Skeletal muscle tissue (tissue), 3 donors: ENCODE measurements at regions not wholly inside any gene's neighbourhood (a gene's known extent, or its start where the extent isn't known, plus 50 kb on each side); places are given as distances from the start of the nearest gene placed in this dataset.

Source experiments
- H3K27ac ChIP-seq: one replicate; pipeline ENCODE4 v1.7.0; 2013; ENCODE audit warnings: mild to moderate bottlenecking, low read depth, low read length, inconsistent platforms
- H3K27me3 ChIP-seq, 3 donors: one replicate each; pipeline ENCODE4 v1.7.0; 2013; ENCODE audit warnings: low read length in 3 of 3; ENCODE audit not compliant: control insufficient read depth in 3 of 3, insufficient read depth in 3 of 3
- H3K36me3 ChIP-seq, 3 donors: one replicate each; pipeline ENCODE4 v1.7.0; 2013; ENCODE audit warnings: low read length in 3 of 3; ENCODE audit not compliant: control insufficient read depth in 3 of 3, insufficient read depth in 3 of 3
- H3K4me1 ChIP-seq, 3 donors: one replicate each; pipeline ENCODE4 v1.7.0; 2013; ENCODE audit warnings: low read length in 3 of 3, mild to moderate bottlenecking in 3 of 3; ENCODE audit not compliant: control insufficient read depth in 3 of 3, insufficient read depth in 3 of 3
- H3K4me3 ChIP-seq, 3 donors: one replicate each; pipeline ENCODE4 v1.7.0; 2013; ENCODE audit warnings: low read length in 3 of 3
- H3K9ac ChIP-seq, 3 donors: one replicate each; pipeline ENCODE4 v1.7.0; 2013; ENCODE audit warnings: low read length in 3 of 3, mild to moderate bottlenecking in 3 of 3, moderate library complexity in 2 of 3, low read depth in 1 of 3
- H3K9me3 ChIP-seq, 3 donors: one replicate each; pipeline ENCODE4 v1.7.0; 2013; ENCODE audit warnings: low read length in 3 of 3; ENCODE audit not compliant: control insufficient read depth in 3 of 3
- donor health status: Osteomylitis.

DNA sequence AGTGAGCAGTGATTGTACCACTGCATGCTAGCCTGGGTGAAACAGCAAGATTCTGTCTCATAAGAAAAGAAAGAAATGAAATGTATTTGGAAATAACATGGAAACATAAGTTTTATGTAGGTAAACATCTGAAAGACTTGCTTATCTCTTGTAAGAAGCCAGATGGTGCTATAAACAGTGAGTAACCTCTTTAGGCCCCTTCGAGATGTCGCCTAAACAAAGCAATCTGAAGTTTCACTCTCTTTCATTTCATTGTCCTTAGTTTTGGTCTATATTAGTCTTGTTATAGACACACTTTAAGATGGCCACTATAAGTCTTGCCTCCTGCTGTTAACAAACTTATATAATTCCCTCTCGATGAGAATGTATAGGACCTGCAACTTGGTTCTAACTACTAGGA is 472.6 kb upstream of the ATP2B1 start:
- Histone ChIP-seq H3K4me1 (no peaks in the 10 kb centered on the region), H3K9ac (no peak overlapping the region), H3K27ac (no peak overlapping the region), H3K9me3 (peaks cover 0 to 3% (median 0%) of the 10 kb centered on the region in 3 donors), H3K4me3 (no peak overlapping the region), H3K27me3 (no peaks in the 10 kb centered on the region), H3K36me3 (no peaks in the 10 kb centered on the region)

DNA sequence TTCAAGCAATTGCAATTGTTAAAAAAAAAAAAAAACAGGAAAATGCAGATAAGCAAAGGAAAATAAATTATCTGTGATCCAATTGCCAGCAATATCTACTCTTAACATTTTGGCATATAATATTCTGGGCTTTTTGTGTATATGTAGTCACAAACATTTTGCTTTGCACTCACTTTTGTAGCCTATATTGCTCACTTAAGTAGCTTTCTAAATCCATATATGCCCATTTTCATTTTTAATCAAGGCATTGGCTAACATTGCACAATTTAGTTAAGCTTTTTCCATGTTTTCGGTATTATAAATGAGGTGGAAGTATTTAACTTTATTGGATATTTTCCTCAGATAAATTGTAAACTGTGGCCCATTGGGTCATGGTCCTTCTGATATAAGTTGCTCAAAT is 466.3 kb upstream of the ATP2B1 start:
- Histone ChIP-seq H3K4me3 (no peak overlapping the region), H3K27ac (no peak overlapping the region), H3K36me3 (no peaks in the 10 kb centered on the region), H3K27me3 (no peaks in the 10 kb centered on the region), H3K4me1 (no peaks in the 10 kb centered on the region), H3K9ac (no peak overlapping the region), H3K9me3 (peaks cover 0 to 3% (median 0%) of the 10 kb centered on the region in 3 donors)

DNA sequence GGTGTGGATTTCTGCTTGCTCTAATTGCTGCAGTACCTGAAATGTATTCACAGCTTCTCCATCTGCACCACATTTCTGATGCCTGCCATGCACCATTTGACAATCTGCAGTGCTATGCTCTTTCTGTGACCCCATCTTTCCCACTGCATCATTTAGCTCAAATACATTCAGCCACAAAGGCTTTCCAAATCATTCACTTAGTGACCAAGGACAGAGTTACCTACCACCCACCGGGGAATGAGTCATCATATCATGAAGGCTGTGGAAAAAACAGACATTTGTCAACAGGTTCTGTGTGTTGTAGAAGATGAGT is 465.5 kb upstream of the ATP2B1 start:
- H3K9ac ChIP-seq: no peak overlapping the region
- no peak overlapping the region for H3K27ac ChIP-seq
- H3K4me1 ChIP-seq: no peaks in the 10 kb centered on the region
- H3K36me3 ChIP-seq: no peaks in the 10 kb centered on the region
- no peak overlapping the region for H3K4me3 ChIP-seq
- H3K27me3 ChIP-seq: no peaks in the 10 kb centered on the region
- H3K9me3 ChIP-seq: peaks cover 0 to 3% (median 0%) of the 10 kb centered on the region in 3 donors

DNA sequence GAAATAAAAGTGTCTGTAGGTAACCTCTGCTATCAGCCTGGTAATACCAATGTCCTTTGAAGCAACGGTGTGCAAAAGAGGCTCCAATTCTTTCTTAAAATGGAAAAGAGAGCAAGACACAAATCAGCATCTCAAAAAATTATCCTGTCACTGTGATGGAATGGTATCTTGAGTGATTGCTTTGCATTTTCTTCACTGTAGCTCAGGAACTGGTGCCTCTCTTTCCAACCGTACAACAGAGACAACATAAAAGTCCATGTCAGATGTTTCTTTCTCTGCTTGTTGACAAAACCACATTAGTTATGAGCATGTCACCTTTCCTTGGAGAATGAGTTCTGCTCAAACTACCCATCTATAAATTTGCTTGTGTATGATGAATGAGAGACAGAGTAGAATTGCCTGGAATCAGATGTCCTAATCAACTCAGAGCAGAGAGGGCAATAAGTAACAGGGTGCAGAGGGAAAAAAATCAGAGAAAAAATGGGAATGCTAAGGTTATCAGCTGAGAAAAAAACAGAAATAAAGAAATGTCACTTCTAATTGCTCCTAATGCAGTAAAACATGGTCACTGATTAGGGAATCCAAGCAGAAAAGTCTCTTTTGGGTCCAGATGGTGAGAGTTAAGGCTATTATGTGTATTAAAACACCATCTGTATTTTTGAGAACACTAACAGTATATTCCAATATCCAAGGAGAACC is 465.0 kb upstream of the ATP2B1 start:
- peaks cover 0 to 3% (median 0%) of the 10 kb centered on the region in 3 donors for H3K9me3 ChIP-seq
- no peaks in the 10 kb centered on the region for H3K36me3 ChIP-seq
- no peak overlapping the region for H3K27ac ChIP-seq
- H3K9ac ChIP-seq: no peak overlapping the region
- H3K4me1 ChIP-seq: no peaks in the 10 kb centered on the region
- H3K27me3 ChIP-seq: no peaks in the 10 kb centered on the region
- H3K4me3 ChIP-seq: no peak overlapping the region

DNA sequence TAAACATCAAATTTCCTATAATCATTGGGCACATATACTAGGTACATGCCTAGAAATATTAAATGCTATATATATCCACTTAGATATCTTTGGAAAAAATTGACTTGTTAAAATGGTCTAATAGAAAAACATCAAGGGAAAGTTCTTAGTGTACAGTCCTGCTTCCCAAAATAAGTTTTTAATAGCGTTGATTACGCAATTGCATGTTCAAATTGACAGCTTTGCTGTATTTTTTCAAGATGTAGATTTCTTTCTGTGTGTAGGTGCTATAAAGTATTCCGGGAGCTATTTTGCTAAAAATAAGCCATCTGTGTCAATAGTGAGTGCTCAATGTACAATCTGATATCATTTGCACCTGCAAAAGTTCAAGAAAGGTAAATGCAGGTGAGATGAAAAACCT is 463.9 kb upstream of the ATP2B1 start:
- Histone ChIP-seq H3K9ac (no peak overlapping the region), H3K4me3 (no peak overlapping the region), H3K4me1 (no peaks in the 10 kb centered on the region), H3K9me3 (peaks cover 0 to 2% (median 0%) of the 10 kb centered on the region in 3 donors), H3K27ac (no peak overlapping the region), H3K27me3 (no peaks in the 10 kb centered on the region), H3K36me3 (no peaks in the 10 kb centered on the region)

DNA sequence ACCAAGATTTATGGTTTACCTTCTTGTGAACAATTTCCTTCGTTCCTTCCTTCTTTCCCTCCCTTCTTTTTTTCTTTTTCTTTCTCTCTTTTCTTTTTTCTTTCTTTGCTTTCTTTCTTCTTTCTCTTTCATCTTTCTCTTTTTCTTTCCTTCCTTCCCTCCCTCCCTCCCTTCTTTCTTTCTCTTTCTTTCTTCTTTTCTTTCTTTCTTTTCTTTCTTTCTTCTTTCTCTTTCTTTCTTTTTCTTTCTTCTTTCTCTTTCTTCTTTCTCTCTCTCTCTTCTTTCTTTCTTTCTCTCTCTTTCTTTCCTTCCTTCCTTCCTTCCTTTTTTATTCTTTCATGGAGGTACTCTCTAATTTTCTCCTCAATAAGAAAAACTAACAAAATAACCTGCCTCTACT is 462.1 kb upstream of the ATP2B1 start:
- no peak overlapping the region for H3K9ac ChIP-seq

DNA sequence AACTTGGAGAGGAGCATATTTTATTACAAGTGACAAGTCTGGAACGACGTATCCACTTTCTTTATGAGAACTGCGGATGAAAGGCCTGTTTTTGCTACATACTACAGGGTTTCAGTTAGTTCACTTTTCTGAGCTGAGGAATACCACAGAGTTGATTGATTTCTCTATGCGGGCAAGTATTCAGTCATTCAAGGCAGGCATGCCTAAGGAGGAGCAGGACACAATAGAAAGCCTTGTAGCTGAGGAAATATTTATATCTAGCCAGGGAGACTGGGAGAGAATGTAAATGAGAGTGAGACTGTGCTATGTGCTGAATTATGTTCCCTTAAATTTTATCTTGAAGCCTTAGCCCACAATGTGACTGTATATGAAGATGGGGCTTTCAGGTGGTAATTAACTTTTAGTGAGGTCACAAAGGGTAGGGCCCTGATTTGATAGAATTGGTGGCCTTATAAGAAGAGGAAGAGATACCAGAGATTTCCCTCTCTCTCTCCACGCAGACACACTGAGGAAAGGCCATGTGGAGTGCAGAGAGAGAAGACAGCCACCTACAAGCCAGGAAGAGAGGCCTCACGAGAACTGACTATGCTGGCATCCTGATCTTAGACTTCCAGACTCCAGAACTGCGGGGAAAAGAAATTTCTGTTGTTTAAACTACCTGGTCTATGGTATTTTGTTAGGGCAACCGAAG is 459.0 kb upstream of the ATP2B1 start:
- Histone ChIP-seq H3K4me3 (no peak overlapping the region), H3K4me1 (no peaks in the 10 kb centered on the region), H3K27ac (no peak overlapping the region), H3K9ac (no peak overlapping the region), H3K9me3 (no peaks in the 10 kb centered on the region), H3K36me3 (no peaks in the 10 kb centered on the region), H3K27me3 (no peaks in the 10 kb centered on the region)

More for the DNA sequence above, 462.1 kb upstream of the ATP2B1 start:
- H3K27me3 ChIP-seq: no peaks in the 10 kb centered on the region
- no peak overlapping the region for H3K4me3 ChIP-seq
- no peaks in the 10 kb centered on the region for H3K9me3 ChIP-seq
- H3K27ac ChIP-seq: no peak overlapping the region
- H3K4me1 ChIP-seq: no peaks in the 10 kb centered on the region
- no peaks in the 10 kb centered on the region for H3K36me3 ChIP-seq

DNA sequence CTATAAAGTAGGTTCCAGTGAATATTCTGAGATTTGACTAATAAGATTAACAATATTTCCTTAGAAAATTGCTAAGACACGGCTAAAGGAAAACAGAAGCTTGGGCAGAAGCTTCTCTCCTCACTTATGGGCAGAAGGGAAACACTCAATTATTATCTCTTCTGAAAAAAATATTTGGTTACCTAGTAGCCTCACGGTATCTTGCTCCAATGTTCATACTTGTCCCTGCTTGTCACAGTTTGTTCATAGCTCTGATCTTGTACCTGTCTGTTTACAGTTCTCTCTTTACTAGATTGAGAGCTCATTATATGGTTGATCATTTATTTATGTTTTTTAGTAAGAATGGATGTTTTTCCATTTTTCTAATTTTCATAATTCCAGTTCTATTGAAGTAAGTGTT is 458.0 kb upstream of the ATP2B1 start:
- Histone ChIP-seq H3K27ac (no peak overlapping the region), H3K27me3 (no peaks in the 10 kb centered on the region), H3K9me3 (no peaks in the 10 kb centered on the region), H3K9ac (no peak overlapping the region), H3K4me3 (no peak overlapping the region), H3K36me3 (no peaks in the 10 kb centered on the region), H3K4me1 (no peaks in the 10 kb centered on the region)

DNA sequence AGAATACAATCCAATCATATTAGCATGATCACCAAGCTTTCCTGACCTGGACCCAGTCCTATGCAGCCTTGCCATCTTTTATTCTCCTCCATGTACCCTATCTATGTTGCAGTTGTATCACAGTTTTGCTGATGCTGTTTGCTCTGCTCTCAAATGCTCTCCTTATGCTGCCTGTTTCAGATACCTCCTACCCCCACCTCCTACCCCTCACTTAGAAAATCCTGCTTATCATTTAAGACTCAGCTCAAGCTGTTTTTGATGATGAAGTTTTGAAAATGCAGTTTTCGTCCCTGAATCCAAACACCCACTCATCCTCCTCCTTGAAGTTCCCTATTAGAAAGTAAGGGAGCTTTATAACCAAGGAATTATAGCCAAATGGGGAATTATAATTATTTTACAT is 457.4 kb upstream of the ATP2B1 start:
- Histone ChIP-seq H3K9ac (no peak overlapping the region), H3K27me3 (no peaks in the 10 kb centered on the region), H3K27ac (no peak overlapping the region)

DNA sequence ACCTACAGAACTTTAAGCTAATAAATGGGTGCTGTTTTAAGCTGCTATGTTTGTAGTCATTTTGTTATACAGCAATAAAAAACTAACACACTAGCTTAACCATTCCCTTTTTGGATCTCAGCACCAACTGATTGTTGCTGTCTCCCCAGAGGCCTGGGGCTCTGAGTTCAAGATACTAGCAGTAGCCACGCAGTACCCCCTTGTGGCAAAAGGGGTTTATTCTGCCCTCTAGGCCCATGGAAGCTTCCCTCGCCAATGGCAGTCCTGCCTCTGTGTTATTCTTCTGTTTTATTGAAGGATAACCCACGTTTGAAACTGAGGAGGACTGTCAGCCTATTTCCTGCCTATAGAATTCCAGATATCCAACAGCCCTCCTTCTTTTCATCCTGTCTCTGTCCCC is 455.3 kb upstream of the ATP2B1 start:
- no peak overlapping the region for H3K27ac ChIP-seq

More for the DNA sequence above, 457.4 kb upstream of the ATP2B1 start:
- no peaks in the 10 kb centered on the region for H3K9me3 ChIP-seq
- H3K4me3 ChIP-seq: no peak overlapping the region
- no peaks in the 10 kb centered on the region for H3K4me1 ChIP-seq
- no peaks in the 10 kb centered on the region for H3K36me3 ChIP-seq

More for the DNA sequence above, 455.3 kb upstream of the ATP2B1 start:
- no peak overlapping the region for H3K9ac ChIP-seq
- no peaks in the 10 kb centered on the region for H3K27me3 ChIP-seq
- H3K4me3 ChIP-seq: no peak overlapping the region
- no peaks in the 10 kb centered on the region for H3K4me1 ChIP-seq
- no peaks in the 10 kb centered on the region for H3K9me3 ChIP-seq
- H3K36me3 ChIP-seq: no peaks in the 10 kb centered on the region
